ENCODE measurements at regions not wholly inside any gene's neighbourhood (a gene's known extent, or its start where the extent isn't known, plus 50 kb on each side); places are given as distances from the start of the nearest gene placed in this dataset.
A peak's percentile ranks its signal among the peaks of the same experiment; 100 is the strongest.

DNA sequence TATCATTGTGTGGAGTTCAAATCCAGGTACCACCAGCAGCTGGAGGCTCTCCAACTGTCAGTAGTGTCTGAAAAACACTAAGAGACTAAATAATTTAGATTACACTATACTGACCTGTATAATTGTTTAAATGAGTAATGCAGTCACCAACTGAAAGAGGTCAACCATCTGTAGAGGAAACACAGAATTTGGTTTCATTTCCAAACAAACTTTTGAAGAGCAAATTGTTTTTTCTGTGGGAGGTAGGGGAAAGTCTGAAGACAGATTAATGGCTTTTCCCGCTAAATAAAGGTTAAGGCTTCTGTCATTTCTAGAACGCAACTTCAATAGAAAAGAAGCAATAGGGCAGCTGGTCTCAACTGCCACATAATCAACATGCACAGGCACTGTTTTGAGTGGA, 462.6 kb downstream of the PRKD1 start:
- CTCF ChIA-PET, result no interaction called here

More for the DNA sequence above, 462.6 kb downstream of the PRKD1 start:
- no peak overlapping the region for H2BK15ac ChIP-seq (ENCODE audit: low read depth, low read length)
- intact Hi-C loops (cut with micrococcal nuclease) (no loop called here), in situ Hi-C loops (cut with MboI; ENCODE audit: low sequenced_read_pairs) (no loop called here), dilution Hi-C loops (cut with HindIII; ENCODE audit: low sequenced_read_pairs, unreplicated experiment) (no loop called here)
- ATAC-seq (ENCODE audit: low read depth) (peak; percentile 54; the same call in 1 of the 2 replicates), DNase-seq (peak; percentile 27)
- H3K9me1 ChIP-seq (ENCODE audit: insufficient read depth, low read length), result no peaks in the 10 kb centered on the region
- H3K4ac ChIP-seq (ENCODE audit: low read depth, low read length), result no peak overlapping the region
- no peak overlapping the region for H2AK5ac ChIP-seq (ENCODE audit: low read depth, low read length)
- H2BK120ac ChIP-seq (ENCODE audit: low read depth, low read length), result no peak overlapping the region
- H3K27ac ChIP-seq (ENCODE audit: insufficient read depth, low read length), result no peak overlapping the region
- no peak overlapping the region for H4K8ac ChIP-seq (ENCODE audit: low read depth in 2 of 2, low read length in 2 of 2)
- no peak overlapping the region for H3K4me3 ChIP-seq (ENCODE audit: insufficient read depth, low read depth, low read length)
- H4K91ac ChIP-seq (ENCODE audit: insufficient read depth, low read depth, low read length), result no peak overlapping the region
- no peak overlapping the region for H2BK5ac ChIP-seq (ENCODE audit: low read depth, low read length, poor library complexity, severe bottlenecking)
- no peak for TF ChIP-seq MAZ (IDR thresholded peaks at IDR 0.05; ENCODE audit: borderline replicate concordance, low read depth, low read length)
- no peak for TF ChIP-seq RCOR1 (IDR thresholded peaks at IDR 0.05; ENCODE audit: insufficient replicate concordance, low read length)
- no peak for TF ChIP-seq ELK1 (IDR thresholded peaks at IDR 0.05; ENCODE audit: borderline replicate concordance, low read depth, low read length)
- TF ChIP-seq MAFK (IDR thresholded peaks at IDR 0.05; ENCODE audit: low read depth, low read length), result no peak
- TF ChIP-seq SMC3 (IDR thresholded peaks at IDR 0.05; ENCODE audit: low read depth, low read length), result no peak
- TF ChIP-seq POLR2A (IDR thresholded peaks at IDR 0.05; ENCODE audit: low read depth, low read length), result no peak
- no peak for TF ChIP-seq CHD1 (IDR thresholded peaks at IDR 0.05; ENCODE audit: low read depth, low read length)
- TF ChIP-seq FOS (IDR thresholded peaks at IDR 0.05; ENCODE audit: low read depth, low read length), result no peak
- TF ChIP-seq BHLHE40 (IDR thresholded peaks at IDR 0.05; ENCODE audit: low read depth, low read length), result no peak
- TF ChIP-seq CEBPB (IDR thresholded peaks at IDR 0.05; ENCODE audit: low read depth, low read length), result no peak
- no peak for TF ChIP-seq NFE2L2 (IDR thresholded peaks at IDR 0.05; ENCODE audit: low read depth, low read length)
- TF ChIP-seq MXI1 (IDR thresholded peaks at IDR 0.05; ENCODE audit: borderline replicate concordance, low read depth, low read length), result no peak
- no peak for TF ChIP-seq USF2 (IDR thresholded peaks at IDR 0.05; ENCODE audit: low read depth, low read length)
- no peak overlapping the region for H3K9ac ChIP-seq (ENCODE audit: low read depth, low read length)
- no peak overlapping the region for H3K23ac ChIP-seq (ENCODE audit: low read depth, low read length)
- peak overlapping the region; percentile 66; the same call in 1 of the 2 replicates for H3K4me2 ChIP-seq (ENCODE audit: low read depth, low read length)
- no peaks in the 10 kb centered on the region for H3K9me3 ChIP-seq (ENCODE audit: control insufficient read depth, insufficient read depth, low read length)
- H4K5ac ChIP-seq (ENCODE audit: low read depth, low read length), result no peak overlapping the region
- no peak overlapping the region for H2AK9ac ChIP-seq (replicated peaks; ENCODE audit: low read depth, low read length, poor library complexity)
- H4K20me1 ChIP-seq (ENCODE audit: insufficient read depth, low read length), result no peaks in the 10 kb centered on the region
- H2BK20ac ChIP-seq (ENCODE audit: low read depth, low read length), result no peak overlapping the region
- peaks cover 3% of the 10 kb centered on the region; the same call in 1 of the 2 replicates for H3K4me1 ChIP-seq (ENCODE audit: control insufficient read depth, insufficient read depth, low read length)
- H3K36me3 ChIP-seq (ENCODE audit: control insufficient read depth, insufficient read depth, low read length), result no peaks in the 10 kb centered on the region
- H3K79me1 ChIP-seq (ENCODE audit: low read depth in 1 of 2, low read length in 2 of 2), result no peaks in the 10 kb centered on the region
- no peaks in the 10 kb centered on the region for H3K27me3 ChIP-seq (ENCODE audit: control insufficient read depth, insufficient read depth, low read length)
- H3K14ac ChIP-seq (replicated peaks; ENCODE audit: low read depth, low read length), result no peak overlapping the region; the same call in 1 of the 2 replicates
- no peak overlapping the region; the same call in 1 of the 2 replicates for H3K18ac ChIP-seq (ENCODE audit: low read depth, low read length)
- no peak overlapping the region for H2AFZ ChIP-seq (replicated peaks; ENCODE audit: low read length, poor library complexity)
- POLR2A ChIA-PET (ENCODE audit: unreplicated experiment), result no interaction called here
- no peak overlapping the region for H3K56ac ChIP-seq (ENCODE audit: extremely low read depth, insufficient read depth, low read length)
- WGBS, 2 experiments (ENCODE audit: extremely low coverage in 2 of 2, insufficient read length in 1 of 2), result no CpG with 5 or more reads among the region's 2 CpGs
- BruUV-seq (replicated peaks), result no TSS peak

All from IMR-90 (cell line).